ENCODE measurements at regions not wholly inside any gene's neighbourhood (a gene's known extent, or its start where the extent isn't known, plus 50 kb on each side); places are given as distances from the start of the nearest gene placed in this dataset.

DNA sequence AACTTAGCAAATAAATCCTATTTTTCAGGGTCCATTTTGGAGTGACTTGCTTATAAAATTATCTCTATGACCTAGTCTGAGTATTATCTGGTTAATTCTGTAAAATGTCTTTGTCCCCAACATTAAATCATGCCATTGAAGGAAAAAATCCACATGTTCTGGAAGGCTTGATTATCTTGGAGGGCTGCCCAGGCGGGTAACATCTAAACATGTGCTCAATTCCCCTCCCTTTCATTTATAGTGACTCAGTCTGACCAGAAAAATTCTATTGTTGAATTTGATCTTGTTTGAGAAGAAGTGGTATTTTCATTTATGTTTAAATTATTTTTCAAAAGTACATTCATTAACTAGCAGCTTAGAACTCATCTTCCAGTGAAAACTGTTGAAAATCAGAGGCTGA lies 55.4 kb upstream of the SLC10A7 start:
- H3K36me3 ChIP-seq (replicated peaks; ENCODE audit: control insufficient read depth, insufficient read depth, low read length), result no peaks in the 10 kb centered on the region
- H3K4me3 ChIP-seq (ENCODE audit: insufficient read depth, low read depth, low read length), result no peak overlapping the region
- H3K27me3 ChIP-seq (ENCODE audit: control insufficient read depth, insufficient read depth, low read length), result no peaks in the 10 kb centered on the region
- DNase-seq, result no peak

- peak; percentile 8 for DNase-seq
- H3K4me3 ChIP-seq (ENCODE audit: insufficient read depth, low read depth, low read length), result no peak overlapping the region
Observed at GRCh38 chr4:146582864-146583263, 55.8 kb upstream of the POU4F2 start.

GRCh38 chr4:146585761-146586333 lies 52.8 kb upstream of the POU4F2 start:
- no peaks in the 10 kb centered on the region for H3K27me3 ChIP-seq (ENCODE audit: control insufficient read depth, insufficient read depth, low read length)
- H3K36me3 ChIP-seq (replicated peaks; ENCODE audit: control insufficient read depth, insufficient read depth, low read length), result no peaks in the 10 kb centered on the region
- no peak overlapping the region for H3K4me3 ChIP-seq (ENCODE audit: insufficient read depth, low read depth, low read length)
- no peak for DNase-seq

More at GRCh38 chr4:146582864-146583263, 55.8 kb upstream of the POU4F2 start:
- Histone ChIP-seq H3K36me3 (replicated peaks; ENCODE audit: control insufficient read depth, insufficient read depth, low read length) (no peaks in the 10 kb centered on the region), H3K27me3 (ENCODE audit: control insufficient read depth, insufficient read depth, low read length) (no peaks in the 10 kb centered on the region)
